K562 (cell line): ENCODE measurements at regions not wholly inside any gene's neighbourhood (a gene's known extent, or its start where the extent isn't known, plus 50 kb on each side); places are given as distances from the start of the nearest gene placed in this dataset.
"Not testable (repeated sequence)": the region's sequence is repeated elsewhere in the genome, so short reads cannot be mapped to it uniquely, and the experiment has no call there.

Source experiments
- ATAC-seq: fragments of 200-7000 bp; cut with Tn5 transposase; 3 replicates; pipeline ENCODE4 v1.9.1; 2020; ENCODE audit warnings: moderate library complexity
- BruUV-seq: library from RNA; stranded (reverse); fragments of 400-500 nt; replicated peaks from 2 replicates; lab custom pipeline; 2021; lab: Mats Ljungman, UMichigan
- CTCF ChIA-PET: fragments of 300-600 bp; formaldehyde crosslinking; extraction: SDS; loops from one replicate; lab custom pipeline; 2021; ENCODE audit warnings: low intra/inter-chr PET ratio; lab: Yijun Ruan, JAX
- POLR2A ChIA-PET: fragments of 300-600, 350-650 bp; sonication (Branson Sonifier 250); formaldehyde crosslinking; extraction: SDS; loops from one replicate; lab custom pipeline; 2021; ENCODE audit warnings: antibody characterized with exemption, inconsistent platforms; lab: Yijun Ruan, JAX
- DNase-seq, 4 experiments: peaks; one replicate each; pipeline versions ENCODE4 v3.0.0 to v3.0.0-alpha.2; 2011 to 2018; ENCODE audit warnings: low spot score in 3 of 4, mixed read lengths in 3 of 4; ENCODE audit errors: extremely low read depth in 1 of 4
- FAIRE-seq: peaks from 2 replicates; lab custom pipeline; 2011; peaks lifted over from hg19 to GRCh38; lab: Jason Lieb, UNC
- H2AFZ ChIP-seq: 2 replicates; pipeline ENCODE4 v1.6.0; 2011; ENCODE audit warnings: low read depth, low read length, control low read depth, inconsistent platforms
- H3K27ac ChIP-seq: fragments of 200-600 bp; 3 replicates; pipeline ENCODE4 v1.8.0; 2011; ENCODE audit warnings: low read depth, mild to moderate bottlenecking, control low read depth, inconsistent platforms, low read length, moderate library complexity, mixed read lengths; ENCODE audit errors: extremely low read depth
- H3K27me3 ChIP-seq, 2 experiments: fragments of 300-600 bp in 1 of 2; 2 replicates in 1 of 2; 3 replicates in 1 of 2; pipeline versions ENCODE4 v1.6.0 to v1.8.0; 2011; ENCODE audit warnings: inconsistent platforms in 2 of 2, low read length in 2 of 2, mild to moderate bottlenecking in 1 of 2, mixed read lengths in 1 of 2, moderate library complexity in 1 of 2; ENCODE audit not compliant: control insufficient read depth in 2 of 2, insufficient read depth in 2 of 2
- H3K36me3 ChIP-seq: fragments of 300-600 bp; 3 replicates; pipeline ENCODE4 v1.8.0; 2011; ENCODE audit warnings: mild to moderate bottlenecking, low read length, inconsistent platforms; ENCODE audit not compliant: control insufficient read depth, insufficient read depth
- H3K4me1 ChIP-seq, 2 experiments: fragments of 200-600 bp in 1 of 2; replicated peaks in 1 of 2; 2 replicates in 1 of 2; 3 replicates in 1 of 2; pipeline versions ENCODE4 v1.5.1 to v1.8.0; 2011; ENCODE audit warnings: inconsistent platforms in 2 of 2, low read length in 2 of 2, mild to moderate bottlenecking in 1 of 2, mixed read lengths in 1 of 2, moderate library complexity in 1 of 2; ENCODE audit not compliant: control insufficient read depth in 2 of 2, insufficient read depth in 2 of 2
- H3K4me2 ChIP-seq: 2 replicates; pipeline ENCODE4 v1.6.1; 2011; ENCODE audit warnings: low read length, control low read depth, inconsistent platforms, mixed read lengths; ENCODE audit not compliant: insufficient read depth
- H3K4me3 ChIP-seq: fragments of 200-600 bp; sonication (generic), shearing (Covaris generic); 2 replicates; pipeline ENCODE4 v1.5.1; 2016; ENCODE audit warnings: control low read depth, inconsistent platforms
- H3K79me2 ChIP-seq: fragments of 200-600 bp; 3 replicates; pipeline ENCODE4 v1.8.0; 2011; ENCODE audit warnings: low read length, inconsistent platforms; ENCODE audit not compliant: control insufficient read depth, insufficient read depth
- H3K9ac ChIP-seq, 2 experiments: 2 replicates each; pipeline versions ENCODE4 v1.6.0 to v1.6.1; 2011; ENCODE audit warnings: low read depth in 2 of 2, low read length in 2 of 2, control low read depth in 1 of 2, inconsistent platforms in 1 of 2, mild to moderate bottlenecking in 1 of 2, mixed read lengths in 1 of 2; ENCODE audit not compliant: insufficient read depth in 1 of 2
- H3K9me1 ChIP-seq: one replicate; pipeline ENCODE4 v1.6.0; 2011; ENCODE audit warnings: inconsistent platforms, mild to moderate bottlenecking, low read length, moderate library complexity; ENCODE audit not compliant: control insufficient read depth, insufficient read depth
- H3K9me3 ChIP-seq: replicated peaks from 2 replicates; pipeline ENCODE4 v1.5.1; 2011; ENCODE audit warnings: low read depth, low read length, inconsistent platforms; ENCODE audit not compliant: control insufficient read depth, insufficient read depth
- H4K20me1 ChIP-seq: replicated peaks from 2 replicates; pipeline ENCODE4 v1.6.1; 2011; ENCODE audit warnings: low read length, inconsistent platforms, mixed read lengths; ENCODE audit not compliant: control insufficient read depth, insufficient read depth
- CHD2 ChIP-seq: IDR thresholded peaks from 2 replicates; pipeline ENCODE4 v1.6.1; 2011; ENCODE audit warnings: low read depth, low read length
- ESRRA ChIP-seq: fragments of 450-650 bp; IDR thresholded peaks from 2 replicates; pipeline ENCODE4 v1.6.1; 2014; ENCODE audit warnings: low read depth, mild to moderate bottlenecking, moderate library complexity, borderline replicate concordance
- RFX1 ChIP-seq: fragments of 450-650 bp; IDR thresholded peaks from 2 replicates; pipeline ENCODE4 v1.6.1; 2016; ENCODE audit warnings: mild to moderate bottlenecking, moderate library complexity
- YY1 ChIP-seq, 3 experiments: IDR thresholded peaks; 2 replicates each; pipeline ENCODE4 v1.6.1; 2011; ENCODE audit warnings: low read length in 2 of 3, mild to moderate bottlenecking in 2 of 3, moderate library complexity in 2 of 3, borderline replicate concordance in 1 of 3, control low read depth in 1 of 3, low read depth in 1 of 3; ENCODE audit not compliant: insufficient read depth in 3 of 3, insufficient replicate concordance in 2 of 3, control insufficient read depth in 1 of 3, insufficient read length in 1 of 3; ENCODE audit errors: extremely low read depth in 1 of 3
- ZNF253 ChIP-seq: fragments of 250-450 bp; sonication (Bioruptor Pico); conservative IDR thresholded peaks from 2 replicates; pipeline ENCODE4 v1.6.1; 2021; ENCODE audit warnings: mild to moderate bottlenecking
- ZZZ3 ChIP-seq: fragments of 450-650 bp; IDR thresholded peaks from 2 replicates; pipeline ENCODE4 v1.6.1; 2016; ENCODE audit warnings: antibody characterized with exemption, mild to moderate bottlenecking, moderate library complexity
- WGBS: fragments of 100-300 bp; shearing (Covaris generic); methylation state at CpG from one replicate; pipeline ENCODE4 v1.1.6; 2016; ENCODE audit warnings: low coverage, mixed read lengths; ENCODE audit not compliant: insufficient coverage; ENCODE audit errors: missing lambda C conversion rate; 5-methylcytosine and 5-hydroxymethylcytosine counted together
- in situ Hi-C: fragments of 300-500 bp; cut with MboI; formaldehyde crosslinking; loops from 4 replicates; pipeline ENCODE4 v1.15.0; 2018; ENCODE audit warnings: inconsistent platforms, mixed read lengths
- intact Hi-C: fragments of 100-400 bp; cut with micrococcal nuclease; formaldehyde crosslinking; loops from 2 replicates; pipeline ENCODE4 v1.14.2; 2022

- POLR2A ChIA-PET: no interaction called here
- no peaks in the 10 kb centered on the region for H3K27me3 ChIP-seq
- DNase-seq (no peak), FAIRE-seq (no peak), ATAC-seq (no peak)
- in situ Hi-C loops: no loop called here
- H3K4me3 ChIP-seq: no peak overlapping the region
- BruUV-seq: no TSS peak
- no peak overlapping the region for H2AFZ ChIP-seq
- CTCF ChIA-PET: no interaction called here
- no peaks in the 10 kb centered on the region for H3K36me3 ChIP-seq
- no peaks in the 10 kb centered on the region for H3K79me2 ChIP-seq
- TF ChIP-seq CHD2 (no peak), ZNF253 (no peak), ZZZ3 (no peak)
- no peak overlapping the region for H3K4me2 ChIP-seq
- no peaks in the 10 kb centered on the region for H4K20me1 ChIP-seq
- H3K27ac ChIP-seq: no peak overlapping the region
- intact Hi-C loops: no loop called here
- H3K9ac ChIP-seq: no peak overlapping the region
- no peaks in the 10 kb centered on the region for H3K9me1 ChIP-seq
- no peaks in the 10 kb centered on the region for H3K4me1 ChIP-seq
- no peaks in the 10 kb centered on the region for H3K9me3 ChIP-seq
Measured at GRCh38 chr7:68409851-68410250, 1188.4 kb upstream of the AUTS2 start.

GRCh38 chr7:68410693-68411092, 1187.6 kb upstream of the AUTS2 start:
- H3K9ac ChIP-seq, in situ Hi-C loops, ATAC-seq, FAIRE-seq, BruUV-seq, DNase-seq, H3K79me2 ChIP-seq, H3K36me3 ChIP-seq, H4K20me1 ChIP-seq, H3K4me1 ChIP-seq, H3K27ac ChIP-seq, H3K9me3 ChIP-seq, H3K4me2 ChIP-seq, intact Hi-C loops, H3K9me1 ChIP-seq, H3K27me3 ChIP-seq, H3K4me3 ChIP-seq, POLR2A ChIA-PET, CTCF ChIA-PET: not testable (repeated sequence)
- peak overlapping the region; percentile 37; the same call in 1 of the 2 replicates for H2AFZ ChIP-seq
- peak in 1 of 3 experiments; percentile 51 for TF ChIP-seq YY1 (IDR thresholded peaks at IDR 0.05; ENCODE audit: borderline replicate concordance in 1 of 3, control insufficient read depth in 1 of 3, extremely low read depth in 1 of 3, insufficient read depth in 3 of 3, insufficient read length in 1 of 3, insufficient replicate concordance in 2 of 3, low read depth in 1 of 3, low read length in 2 of 3)
- TF ChIP-seq RFX1: peak; percentile 45
- peak; percentile 48; the same call in 1 of the 2 replicates for TF ChIP-seq ESRRA
- WGBS: 22% methylated on average over 11 of the region's 11 CpGs
